Activated T-helper 1 cell treated with anti-CD3 and anti-CD28 coated beads, Interleukin-12 subunit alpha, Interleukin-12 subunit beta, Interleukin-2, Interleukin-4 antibody, amounts not matched to agents 30 ng/mL and 10 ng/mL and 1 ng/mL, durations not matched to agents 14 hours and 24 hours and 36 hours (primary cell): ENCODE measurements at regions not wholly inside any gene's neighbourhood (a gene's known extent, or its start where the extent isn't known, plus 50 kb on each side); places are given as distances from the start of the nearest gene placed in this dataset.
A peak's percentile ranks its signal among the peaks of the same experiment; 100 is the strongest.

Experiments used
- DNase-seq: peaks from one replicate; pipeline ENCODE4 v3.0.0; 2021; ENCODE audit warnings: low spot score
- H3K27ac Mint-ChIP-seq: one replicate; pipeline ENCODE4 v1.8.0; 2021; ENCODE audit warnings: mild to moderate bottlenecking, mixed read lengths
- H3K27me3 Mint-ChIP-seq: one replicate; pipeline ENCODE4 v1.8.0; 2022; ENCODE audit warnings: mild to moderate bottlenecking, moderate library complexity, mixed read lengths; ENCODE audit not compliant: insufficient read depth
- H3K36me3 Mint-ChIP-seq: one replicate; pipeline ENCODE4 v1.8.0; 2021; ENCODE audit warnings: low read depth, mixed read lengths
- H3K4me1 Mint-ChIP-seq: one replicate; pipeline ENCODE4 v1.8.0; 2021; ENCODE audit warnings: low read depth, mixed read lengths
- H3K4me3 Mint-ChIP-seq: one replicate; pipeline ENCODE4 v1.8.0; 2021; ENCODE audit warnings: mild to moderate bottlenecking, moderate library complexity, mixed read lengths
- H3K9me3 Mint-ChIP-seq: one replicate; pipeline ENCODE4 v1.8.0; 2021; ENCODE audit warnings: mixed read lengths
- intact Hi-C: fragments of 100-400 bp; cut with micrococcal nuclease; formaldehyde crosslinking; loops from one replicate; pipeline ENCODE4 v1.15.1; 2024

DNA sequence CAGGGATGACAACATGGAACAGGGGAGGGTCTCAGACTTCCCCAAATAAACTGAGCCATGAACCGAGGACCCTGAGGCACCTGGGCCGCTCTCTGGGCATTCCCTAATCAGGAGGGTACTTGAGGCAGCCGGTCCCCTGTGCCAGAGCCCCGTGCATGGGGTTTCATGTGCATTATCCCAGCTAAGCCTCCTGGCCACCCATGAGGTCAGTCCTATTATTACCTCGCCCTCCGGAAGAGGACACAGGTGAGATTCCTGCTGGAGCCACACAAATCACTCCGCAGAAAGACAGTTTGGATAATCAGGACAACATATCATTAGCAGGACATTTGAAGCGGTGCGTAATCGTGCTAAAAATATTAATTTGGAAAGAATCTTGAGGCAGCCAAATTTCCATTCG, 274.0 kb downstream of the PARN start:
- H3K36me3 Mint-ChIP-seq: no peaks in the 10 kb centered on the region
- intact Hi-C loops: no loop called here
- no peak for DNase-seq
- no peak overlapping the region for H3K4me3 Mint-ChIP-seq
- no peaks in the 10 kb centered on the region for H3K9me3 Mint-ChIP-seq
- no peak overlapping the region for H3K27ac Mint-ChIP-seq
- peaks cover 21% of the 10 kb centered on the region for H3K27me3 Mint-ChIP-seq
- peaks cover 10% of the 10 kb centered on the region for H3K4me1 Mint-ChIP-seq

DNA sequence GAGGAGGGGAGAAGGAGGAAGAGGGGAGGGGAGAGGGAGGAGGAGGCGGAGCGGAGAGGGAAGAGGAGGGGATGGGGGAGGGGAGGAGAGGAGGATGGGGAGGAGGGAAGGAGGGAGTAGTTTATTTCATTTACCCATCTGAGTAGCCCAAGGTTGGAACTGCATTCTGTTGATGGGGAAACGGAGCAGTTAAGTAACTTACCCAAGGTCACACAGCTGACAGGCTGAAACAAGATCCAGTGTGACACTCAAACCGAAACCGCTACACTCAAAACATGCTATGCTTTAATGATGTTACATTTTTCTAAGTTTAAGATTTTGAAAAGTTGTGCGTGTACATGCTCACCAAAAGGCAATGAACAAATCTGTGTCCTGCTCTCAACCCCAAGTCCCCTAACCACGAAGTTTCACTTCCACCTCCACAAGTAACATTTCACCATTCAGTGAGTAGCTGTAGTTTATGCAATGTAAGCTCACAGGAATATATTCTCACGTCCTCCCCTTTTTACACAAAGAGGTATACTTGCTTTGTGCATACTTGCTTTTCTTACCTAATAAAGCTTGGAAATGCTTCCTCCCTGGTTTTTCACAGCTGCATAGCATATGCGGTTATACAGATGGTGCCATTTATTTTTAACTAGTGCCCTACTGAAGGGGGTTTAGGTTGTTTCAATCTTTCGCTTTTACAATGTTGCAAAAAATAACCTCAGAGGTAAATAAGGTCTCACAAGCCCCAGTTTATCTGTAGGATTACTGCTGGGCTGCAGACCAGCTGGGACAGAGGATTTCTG, 275.3 kb downstream of the PARN start:
- H3K36me3 Mint-ChIP-seq: no peaks in the 10 kb centered on the region
- peaks cover 10% of the 10 kb centered on the region for H3K4me1 Mint-ChIP-seq
- DNase-seq: peak; percentile 24
- H3K4me3 Mint-ChIP-seq: peak overlapping the region; percentile 8
- no peaks in the 10 kb centered on the region for H3K9me3 Mint-ChIP-seq
- H3K27me3 Mint-ChIP-seq: peaks cover 21% of the 10 kb centered on the region
- intact Hi-C loops: loop anchor here (1.0 to 5.0 kb wide), 4 partner anchors 51 to 436 kb away; partner anchors contain the start of genes BFAR and PARN
- no peak overlapping the region for H3K27ac Mint-ChIP-seq

DNA sequence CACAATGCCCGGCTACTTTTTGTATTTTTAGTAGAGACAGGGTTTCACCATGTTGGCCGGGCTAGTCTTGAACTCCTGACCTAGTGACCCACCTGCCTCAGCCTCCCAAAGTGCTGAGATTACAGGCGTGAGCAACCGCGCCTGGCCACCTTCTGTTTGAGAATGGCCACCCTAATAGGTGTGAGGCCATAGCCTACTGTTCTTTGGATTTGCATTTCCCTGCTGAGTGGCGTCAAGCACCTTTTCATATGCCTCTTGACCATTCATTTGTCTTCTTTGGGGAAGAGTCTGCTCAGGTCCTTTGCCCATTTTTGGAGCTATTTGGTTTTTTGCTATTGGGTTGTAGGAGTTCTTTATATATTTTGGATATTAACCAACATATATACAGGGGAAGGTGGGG, 276.7 kb downstream of the PARN start:
- intact Hi-C loops: loop anchor here (5.0 kb wide), 1 partner anchor 279 kb away; the partner anchor contains the start of genes BFAR and PARN
- peaks cover 10% of the 10 kb centered on the region for H3K4me1 Mint-ChIP-seq
- DNase-seq: no peak
- peaks cover 12% of the 10 kb centered on the region for H3K27me3 Mint-ChIP-seq
- H3K4me3 Mint-ChIP-seq: no peak overlapping the region
- no peaks in the 10 kb centered on the region for H3K36me3 Mint-ChIP-seq
- no peak overlapping the region for H3K27ac Mint-ChIP-seq
- H3K9me3 Mint-ChIP-seq: no peaks in the 10 kb centered on the region

DNA sequence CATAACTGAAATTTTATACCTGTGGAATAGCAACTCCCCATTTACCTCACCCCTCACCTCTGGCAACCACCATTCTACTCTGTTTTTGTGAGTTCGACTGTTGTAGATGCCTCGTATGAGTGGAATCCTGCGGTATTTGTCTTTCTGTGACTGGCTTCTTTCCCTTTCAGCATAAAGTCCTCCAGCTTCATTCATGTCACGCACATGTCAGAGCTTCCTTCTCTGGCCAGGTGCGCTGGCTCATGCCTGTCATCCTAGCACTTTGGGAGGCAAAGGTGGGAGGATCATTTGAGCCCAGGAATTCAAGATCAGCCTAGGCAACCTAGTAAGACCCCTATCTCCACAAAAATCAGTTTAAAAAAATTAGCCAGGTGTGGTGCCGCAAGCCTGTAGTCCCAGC, 278.4 kb downstream of the PARN start:
- Mint-ChIP-seq H3K4me1 (peaks cover 10% of the 10 kb centered on the region), H3K27ac (no peak overlapping the region), H3K27me3 (peaks cover 4% of the 10 kb centered on the region), H3K36me3 (no peaks in the 10 kb centered on the region), H3K4me3 (no peak overlapping the region), H3K9me3 (no peaks in the 10 kb centered on the region)
- intact Hi-C loops: loop anchor here (5.0 kb wide), 1 partner anchor 281 kb away; the partner anchor contains the start of genes BFAR and PARN
- DNase-seq: no peak

DNA sequence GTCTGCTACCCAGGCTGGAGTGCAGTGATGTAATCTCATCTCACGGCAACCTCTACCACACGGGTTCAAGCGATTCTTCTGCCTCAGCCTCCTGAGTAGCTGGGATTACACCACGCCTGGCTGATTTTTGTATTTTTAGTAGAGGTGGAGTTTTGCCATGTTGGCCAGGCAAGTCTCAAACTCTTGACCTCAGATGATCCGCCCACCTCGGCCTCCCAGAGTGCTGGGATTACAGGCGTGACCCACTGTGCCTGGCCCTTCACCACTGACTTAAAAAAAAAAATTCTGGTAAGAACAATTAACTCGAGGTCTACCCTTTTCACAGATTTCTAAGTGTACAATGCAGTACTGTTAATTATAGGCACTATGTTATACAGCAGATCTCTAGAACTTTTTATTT, 279.4 kb downstream of the PARN start:
- peaks cover 10% of the 10 kb centered on the region for H3K4me1 Mint-ChIP-seq
- intact Hi-C loops: loop anchor here (5.0 kb wide), 1 partner anchor 282 kb away; the partner anchor contains the start of genes BFAR and PARN
- peaks cover 4% of the 10 kb centered on the region for H3K27me3 Mint-ChIP-seq
- no peaks in the 10 kb centered on the region for H3K36me3 Mint-ChIP-seq
- H3K4me3 Mint-ChIP-seq: no peak overlapping the region
- H3K27ac Mint-ChIP-seq: no peak overlapping the region
- peaks cover 4% of the 10 kb centered on the region for H3K9me3 Mint-ChIP-seq
- DNase-seq: no peak

DNA sequence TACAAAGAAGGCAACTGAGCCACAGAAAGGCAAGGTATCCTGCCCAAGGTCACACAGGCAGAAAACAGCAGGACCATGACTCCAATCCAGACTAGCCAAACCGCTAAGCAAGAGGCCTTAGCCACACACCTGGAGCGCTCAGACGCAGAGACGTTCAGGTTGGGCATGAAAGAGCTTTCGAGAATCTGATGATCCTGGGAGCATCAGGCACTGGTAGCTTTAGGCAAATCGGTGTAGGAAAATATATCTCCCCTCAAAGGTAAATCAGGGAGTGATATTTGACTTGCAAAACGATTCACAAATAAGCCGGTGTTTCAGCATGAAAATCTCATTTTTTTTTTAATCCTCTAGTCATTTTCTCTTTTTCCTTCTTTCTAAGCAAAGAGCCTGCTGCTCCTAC, 279.0 kb downstream of the MRTFB start:
- no peak for DNase-seq
- H3K4me3 Mint-ChIP-seq: no peak overlapping the region
- no peak overlapping the region for H3K27ac Mint-ChIP-seq
- peaks cover 4% of the 10 kb centered on the region for H3K9me3 Mint-ChIP-seq
- intact Hi-C loops: loop anchor here (5.0 kb wide), 1 partner anchor 282 kb away; the partner anchor contains the start of genes BFAR and PARN
- peaks cover 2% of the 10 kb centered on the region for H3K27me3 Mint-ChIP-seq
- no peaks in the 10 kb centered on the region for H3K36me3 Mint-ChIP-seq
- peaks cover 6% of the 10 kb centered on the region for H3K4me1 Mint-ChIP-seq

DNA sequence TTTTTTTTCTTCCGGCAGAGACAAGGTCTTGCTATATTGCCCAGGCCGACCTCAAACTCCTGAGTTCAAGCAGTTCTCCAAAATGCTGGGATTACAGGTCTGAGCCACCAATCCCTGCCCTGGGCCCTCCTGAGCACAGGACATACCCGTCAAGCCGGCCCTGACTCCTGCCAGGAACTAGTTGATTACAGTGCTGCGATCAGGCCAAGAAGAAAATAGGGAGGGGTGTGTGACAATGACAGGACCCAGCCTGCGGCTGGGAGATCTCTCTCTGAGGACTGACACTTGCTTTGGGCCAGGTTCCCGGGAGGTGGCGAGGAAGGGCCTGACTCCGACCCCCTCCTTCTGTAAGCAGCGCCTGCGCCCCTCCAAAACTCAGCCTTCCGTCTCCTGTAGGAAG, 276.6 kb downstream of the MRTFB start:
- no peak for DNase-seq
- no peaks in the 10 kb centered on the region for H3K27me3 Mint-ChIP-seq
- H3K4me3 Mint-ChIP-seq: no peak overlapping the region
- H3K36me3 Mint-ChIP-seq: no peaks in the 10 kb centered on the region
- peaks cover 14% of the 10 kb centered on the region for H3K9me3 Mint-ChIP-seq
- H3K4me1 Mint-ChIP-seq: no peaks in the 10 kb centered on the region
- H3K27ac Mint-ChIP-seq: no peak overlapping the region
- intact Hi-C loops: no loop called here

DNA sequence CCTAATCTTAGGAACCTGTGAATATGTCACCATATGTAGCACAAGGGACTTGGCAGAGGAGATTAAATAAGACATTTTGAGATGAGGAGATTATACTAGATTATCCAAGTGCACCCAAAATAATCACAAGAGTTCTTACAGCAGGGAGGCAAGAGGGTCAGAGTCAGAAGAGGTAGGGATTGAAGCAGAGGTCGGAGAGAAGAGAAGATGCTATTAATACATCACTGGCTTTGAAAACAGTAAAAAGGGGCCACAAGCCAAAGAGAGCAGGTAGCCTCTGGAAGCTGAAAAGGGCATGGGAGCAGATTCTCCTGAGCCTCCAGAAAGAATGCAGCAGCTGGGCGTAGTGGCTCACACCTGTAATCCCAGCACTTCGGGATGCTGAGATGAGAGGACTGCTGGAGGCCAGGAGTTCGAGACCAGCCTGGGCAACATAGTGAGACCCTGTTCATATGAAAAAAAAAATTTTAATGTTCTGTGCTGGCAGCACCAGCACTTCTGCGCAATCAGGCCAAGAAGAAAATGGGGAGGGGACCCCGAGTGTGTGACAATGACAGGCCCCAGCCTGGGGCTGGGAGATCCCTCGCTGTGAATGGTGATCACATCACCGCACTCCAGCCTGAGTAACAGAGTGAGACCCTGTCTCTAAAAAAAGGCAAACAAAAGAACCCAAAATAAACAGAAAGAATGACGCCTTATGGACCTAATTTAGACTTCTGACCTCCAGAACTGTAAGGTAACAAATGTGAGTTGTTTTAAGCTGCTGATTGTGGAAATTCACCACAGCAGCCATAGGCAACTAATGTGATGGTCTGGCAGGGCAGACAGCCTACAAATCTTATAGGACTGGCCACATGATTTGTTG, 275.4 kb downstream of the MRTFB start:
- Mint-ChIP-seq H3K4me3 (no peak overlapping the region), H3K27me3 (peaks cover 3% of the 10 kb centered on the region), H3K9me3 (peaks cover 19% of the 10 kb centered on the region), H3K36me3 (no peaks in the 10 kb centered on the region), H3K4me1 (no peaks in the 10 kb centered on the region), H3K27ac (no peak overlapping the region)
- intact Hi-C loops: no loop called here
- DNase-seq: no peak

DNA sequence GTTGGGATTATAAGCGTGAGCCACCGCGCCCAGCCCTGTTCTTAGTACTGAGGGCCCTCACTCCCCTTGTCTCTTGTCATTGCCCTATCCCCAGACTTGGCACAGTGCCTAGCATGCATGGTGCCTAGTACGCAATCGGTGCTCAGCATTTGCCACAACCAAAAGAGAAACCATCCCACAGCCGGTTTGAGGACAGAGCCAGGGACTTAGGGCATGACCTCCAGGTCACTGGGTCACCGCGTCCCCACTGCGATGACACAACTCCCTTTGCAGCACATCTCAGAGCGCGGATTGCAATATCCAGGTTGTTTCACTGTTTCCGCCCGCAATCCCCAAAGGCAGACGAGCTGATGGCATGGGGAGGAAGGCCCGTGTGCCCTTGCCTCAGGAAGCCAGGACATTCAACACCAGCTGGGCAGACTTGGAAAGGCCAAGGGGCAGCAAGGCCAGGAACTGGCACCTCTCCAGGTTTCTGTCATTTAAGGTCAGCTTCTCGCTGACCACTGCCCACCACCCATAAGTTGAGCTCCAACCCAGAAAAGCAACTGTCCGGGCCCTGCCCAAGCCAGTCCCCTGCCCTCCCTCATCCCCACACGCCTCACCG, 274.5 kb downstream of the MRTFB start:
- H3K9me3 Mint-ChIP-seq: peaks cover 21% of the 10 kb centered on the region
- no peak overlapping the region for H3K27ac Mint-ChIP-seq
- no peaks in the 10 kb centered on the region for H3K4me1 Mint-ChIP-seq
- H3K36me3 Mint-ChIP-seq: no peaks in the 10 kb centered on the region
- H3K27me3 Mint-ChIP-seq: peaks cover 6% of the 10 kb centered on the region
- no peak overlapping the region for H3K4me3 Mint-ChIP-seq
- DNase-seq: no peak
- intact Hi-C loops: no loop called here

DNA sequence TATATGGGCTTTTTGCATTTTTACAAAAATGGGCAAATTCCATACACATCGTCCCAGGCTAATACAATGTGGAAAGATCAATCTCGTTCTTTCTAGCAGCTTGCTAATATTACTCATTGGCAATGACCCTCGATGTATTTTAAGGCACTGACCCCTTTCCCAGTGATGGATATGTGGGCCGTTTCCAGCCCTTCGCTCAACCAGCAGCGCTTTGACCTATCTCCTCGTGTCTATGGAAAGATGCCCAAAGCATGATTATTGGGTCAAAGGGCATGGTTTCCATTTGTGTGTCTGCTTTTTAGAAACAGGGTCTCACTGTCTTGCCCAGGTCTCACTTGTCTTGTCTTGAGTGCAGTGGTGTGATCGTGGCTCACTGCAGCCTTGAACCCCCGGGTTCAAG, 273.8 kb downstream of the MRTFB start:
- no peak overlapping the region for H3K4me3 Mint-ChIP-seq
- H3K4me1 Mint-ChIP-seq: no peaks in the 10 kb centered on the region
- H3K9me3 Mint-ChIP-seq: peaks cover 25% of the 10 kb centered on the region
- peaks cover 8% of the 10 kb centered on the region for H3K27me3 Mint-ChIP-seq
- no peak overlapping the region for H3K27ac Mint-ChIP-seq
- H3K36me3 Mint-ChIP-seq: no peaks in the 10 kb centered on the region
- intact Hi-C loops: no loop called here
- DNase-seq: no peak

DNA sequence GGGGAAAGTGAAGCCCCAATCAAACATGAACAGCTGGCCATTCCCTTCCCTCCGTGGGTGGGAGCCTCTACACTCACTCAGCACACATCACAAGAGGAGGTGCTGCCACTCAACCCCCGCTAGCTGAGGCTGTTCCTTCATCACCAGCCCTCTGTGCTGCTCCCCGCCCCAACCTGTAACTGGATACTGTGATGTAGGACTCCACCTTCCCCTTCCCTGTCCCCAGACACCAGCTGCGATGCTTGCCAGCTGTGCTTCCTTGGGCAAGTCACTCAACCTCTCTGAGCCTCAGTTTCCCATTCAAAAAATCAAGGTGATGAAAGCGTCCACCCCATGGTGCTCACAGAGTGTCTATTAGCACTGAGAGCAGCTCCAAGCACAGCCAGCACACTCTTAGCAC, 273.2 kb downstream of the MRTFB start:
- Mint-ChIP-seq H3K4me3 (no peak overlapping the region), H3K27me3 (peaks cover 8% of the 10 kb centered on the region), H3K9me3 (peaks cover 28% of the 10 kb centered on the region), H3K4me1 (no peaks in the 10 kb centered on the region), H3K27ac (no peak overlapping the region), H3K36me3 (no peaks in the 10 kb centered on the region)
- no peak for DNase-seq
- intact Hi-C loops: no loop called here

DNA sequence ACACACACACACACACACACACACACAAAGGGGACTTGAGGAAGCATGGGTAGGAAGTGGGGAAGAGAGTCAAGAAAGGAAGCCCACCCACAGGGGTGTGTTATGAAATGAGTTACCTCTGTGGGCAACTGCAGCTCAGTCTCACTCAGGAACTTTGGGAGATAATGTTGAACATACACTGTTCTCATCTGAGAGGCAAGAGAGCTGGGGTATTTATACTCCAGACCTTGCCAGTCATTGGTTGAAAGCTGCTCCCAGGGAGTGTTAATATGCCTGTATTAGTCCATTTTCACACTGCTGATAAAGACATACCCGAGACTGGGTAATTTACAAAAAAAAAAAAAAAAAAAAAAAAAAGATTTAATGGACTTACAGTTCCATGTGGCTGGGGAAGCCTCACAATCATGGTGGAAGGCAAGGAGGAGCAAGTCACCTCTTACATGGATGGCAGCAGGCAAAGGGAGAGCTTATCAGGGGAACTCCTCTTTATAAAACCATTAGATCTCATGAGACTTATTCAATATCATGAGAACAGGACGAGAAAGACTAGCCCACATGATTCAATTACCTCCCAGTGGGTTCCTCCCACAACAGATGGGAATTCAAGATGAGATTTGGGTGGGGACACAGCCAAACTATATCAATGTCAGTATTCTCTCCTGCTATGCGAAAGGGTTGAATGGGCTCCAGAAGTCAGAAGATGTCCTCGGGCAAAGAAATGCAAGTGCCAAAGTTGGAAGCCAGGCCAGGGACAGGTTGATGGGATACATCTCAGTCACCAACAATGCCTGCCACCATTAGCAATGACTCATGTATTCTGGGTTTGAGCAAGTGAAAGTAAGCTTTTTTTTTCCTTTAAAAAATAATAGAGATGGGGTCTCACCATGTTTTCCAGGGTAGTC, 270.5 kb downstream of the MRTFB start:
- no peak for DNase-seq
- H3K36me3 Mint-ChIP-seq: no peaks in the 10 kb centered on the region
- intact Hi-C loops: no loop called here
- H3K4me1 Mint-ChIP-seq: no peaks in the 10 kb centered on the region
- no peak overlapping the region for H3K4me3 Mint-ChIP-seq
- peaks cover 8% of the 10 kb centered on the region for H3K27me3 Mint-ChIP-seq
- H3K27ac Mint-ChIP-seq: no peak overlapping the region
- peaks cover 28% of the 10 kb centered on the region for H3K9me3 Mint-ChIP-seq
